Gastroesophageal sphincter (tissue), 3 donors: ENCODE measurements at regions not wholly inside any gene's neighbourhood (a gene's known extent, or its start where the extent isn't known, plus 50 kb on each side); places are given as distances from the start of the nearest gene placed in this dataset.

Source experiments
- CTCF ChIP-seq, 4 experiments: fragments of 200-600 bp in 2 of 4; fragments of 450-650 bp in 2 of 4; sonication (generic) in 1 of 4; IDR thresholded peaks; one replicate each; pipeline ENCODE4 v1.5.1; 2017 to 2019; ENCODE audit warnings: antibody characterized with exemption in 4 of 4, mild to moderate bottlenecking in 2 of 4, moderate library complexity in 2 of 4
- EP300 ChIP-seq: sonication (generic); formaldehyde crosslinking; IDR thresholded peaks from one replicate; pipeline ENCODE4 v1.6.1; 2017; ENCODE audit warnings: antibody characterized with exemption, mild to moderate bottlenecking
- POLR2AphosphoS5 ChIP-seq: sonication (generic); formaldehyde crosslinking; IDR thresholded peaks from one replicate; pipeline ENCODE4 v1.6.1; 2017; ENCODE audit warnings: antibody characterized with exemption

- TF ChIP-seq EP300 (no peak), CTCF (IDR thresholded peaks at IDR 0.05) (no peak), POLR2AphosphoS5 (no peak)
These were observed 91.6 kb downstream of the DDIT4L start for GRCh38 chr4:100098681-100099080.
